Mucosa of rectum (tissue), 2 donors: ENCODE measurements at regions not wholly inside any gene's neighbourhood (a gene's known extent, or its start where the extent isn't known, plus 50 kb on each side); places are given as distances from the start of the nearest gene placed in this dataset.

Experiments
- H3K27ac ChIP-seq, 2 donors: one replicate each; pipeline ENCODE4 v1.7.0; 2013; ENCODE audit warnings: inconsistent platforms in 2 of 2, low read depth in 2 of 2, low read length in 2 of 2
- H3K27me3 ChIP-seq, 2 donors: one replicate each; pipeline ENCODE4 v1.7.0; 2013; ENCODE audit warnings: low read length in 2 of 2; ENCODE audit not compliant: control insufficient read depth in 2 of 2, insufficient read depth in 2 of 2
- H3K36me3 ChIP-seq, 2 donors: one replicate each; pipeline ENCODE4 v1.7.0; 2013; ENCODE audit warnings: low read length in 2 of 2; ENCODE audit not compliant: control insufficient read depth in 2 of 2, insufficient read depth in 2 of 2
- H3K4me1 ChIP-seq, 2 donors: one replicate each; pipeline ENCODE4 v1.7.0; 2013; ENCODE audit warnings: low read length in 2 of 2, mild to moderate bottlenecking in 1 of 2; ENCODE audit not compliant: control insufficient read depth in 2 of 2, insufficient read depth in 2 of 2
- H3K4me3 ChIP-seq, 2 donors: one replicate each; pipeline ENCODE4 v1.7.0; 2013; ENCODE audit warnings: low read length in 2 of 2
- H3K9ac ChIP-seq, 2 donors: one replicate each; pipeline ENCODE4 v1.7.0; 2013; ENCODE audit warnings: low read length in 2 of 2, low read depth in 1 of 2, mild to moderate bottlenecking in 1 of 2
- H3K9me3 ChIP-seq, 2 donors: one replicate each; pipeline ENCODE4 v1.7.0; 2013; ENCODE audit warnings: low read length in 2 of 2; ENCODE audit not compliant: control insufficient read depth in 2 of 2
- donor health status: healthy.
- donor health status: Normal muscosa, but diverticular disease.

- Histone ChIP-seq H3K27ac (no peak overlapping the region), H3K4me3 (no peak overlapping the region), H3K27me3 (no peaks in the 10 kb centered on the region), H3K9me3 (no peaks in the 10 kb centered on the region), H3K9ac (no peak overlapping the region), H3K36me3 (no peaks in the 10 kb centered on the region), H3K4me1 (peaks cover 0 to 2% of the 10 kb centered on the region in 2 donors)
Observed at GRCh38 chr13:105787632-105788031, 747.8 kb downstream of the EFNB2 start.

- Histone ChIP-seq H3K4me3 (no peak overlapping the region), H3K4me1 (peaks cover 0 to 2% of the 10 kb centered on the region in 2 donors), H3K27ac (no peak overlapping the region), H3K9ac (no peak overlapping the region), H3K36me3 (no peaks in the 10 kb centered on the region), H3K27me3 (no peaks in the 10 kb centered on the region), H3K9me3 (no peaks in the 10 kb centered on the region)
Observed at GRCh38 chr13:105785436-105785835, 750.0 kb downstream of the EFNB2 start.

GRCh38 chr13:105783261-105783660 lies 752.2 kb downstream of the EFNB2 start:
- Histone ChIP-seq H3K4me1 (peaks cover 0 to 2% of the 10 kb centered on the region in 2 donors), H3K9ac (no peak overlapping the region), H3K27ac (no peak overlapping the region), H3K36me3 (no peaks in the 10 kb centered on the region), H3K27me3 (no peaks in the 10 kb centered on the region), H3K9me3 (no peaks in the 10 kb centered on the region), H3K4me3 (no peak overlapping the region)

GRCh38 chr13:105778196-105778595 lies 757.3 kb downstream of the EFNB2 start:
- Histone ChIP-seq H3K36me3 (no peaks in the 10 kb centered on the region), H3K4me1 (no peaks in the 10 kb centered on the region), H3K27ac (no peak overlapping the region)

GRCh38 chr13:105774739-105775460 lies 760.6 kb downstream of the EFNB2 start:
- H3K9me3 ChIP-seq: no peaks in the 10 kb centered on the region
- no peaks in the 10 kb centered on the region for H3K36me3 ChIP-seq
- no peak overlapping the region for H3K27ac ChIP-seq
- H3K4me3 ChIP-seq: no peak overlapping the region
- no peaks in the 10 kb centered on the region for H3K4me1 ChIP-seq
- no peak overlapping the region for H3K9ac ChIP-seq
- no peaks in the 10 kb centered on the region for H3K27me3 ChIP-seq

More at GRCh38 chr13:105778196-105778595, 757.3 kb downstream of the EFNB2 start:
- no peak overlapping the region for H3K9ac ChIP-seq
- H3K4me3 ChIP-seq: no peak overlapping the region
- no peaks in the 10 kb centered on the region for H3K9me3 ChIP-seq
- H3K27me3 ChIP-seq: no peaks in the 10 kb centered on the region

GRCh38 chr13:105773863-105774538 lies 761.5 kb downstream of the EFNB2 start:
- no peak overlapping the region for H3K27ac ChIP-seq
- no peaks in the 10 kb centered on the region for H3K4me1 ChIP-seq
- no peak overlapping the region for H3K4me3 ChIP-seq

GRCh38 chr13:105773241-105773640 lies 762.2 kb downstream of the EFNB2 start:
- no peaks in the 10 kb centered on the region for H3K9me3 ChIP-seq
- no peaks in the 10 kb centered on the region for H3K36me3 ChIP-seq
- no peak overlapping the region for H3K27ac ChIP-seq
- no peak overlapping the region for H3K4me3 ChIP-seq
- H3K4me1 ChIP-seq: no peaks in the 10 kb centered on the region
- H3K27me3 ChIP-seq: no peaks in the 10 kb centered on the region
- no peak overlapping the region for H3K9ac ChIP-seq

More at GRCh38 chr13:105773863-105774538, 761.5 kb downstream of the EFNB2 start:
- no peaks in the 10 kb centered on the region for H3K27me3 ChIP-seq
- no peaks in the 10 kb centered on the region for H3K9me3 ChIP-seq
- H3K36me3 ChIP-seq: no peaks in the 10 kb centered on the region
- no peak overlapping the region for H3K9ac ChIP-seq

GRCh38 chr13:105764486-105764885 lies 771.0 kb downstream of the EFNB2 start:
- H3K36me3 ChIP-seq: no peaks in the 10 kb centered on the region
- H3K9me3 ChIP-seq: no peaks in the 10 kb centered on the region
- no peak overlapping the region for H3K9ac ChIP-seq
- H3K27ac ChIP-seq: no peak overlapping the region
- H3K4me1 ChIP-seq: no peaks in the 10 kb centered on the region
- H3K27me3 ChIP-seq: no peaks in the 10 kb centered on the region
- no peak overlapping the region for H3K4me3 ChIP-seq

- H3K27ac ChIP-seq: no peak overlapping the region
- no peaks in the 10 kb centered on the region for H3K27me3 ChIP-seq
- H3K36me3 ChIP-seq: no peaks in the 10 kb centered on the region
- H3K4me1 ChIP-seq: no peaks in the 10 kb centered on the region
- H3K9ac ChIP-seq: no peak overlapping the region
- no peaks in the 10 kb centered on the region for H3K9me3 ChIP-seq
- H3K4me3 ChIP-seq: no peak overlapping the region
Observed at GRCh38 chr13:105763851-105764250, 771.6 kb downstream of the EFNB2 start.

GRCh38 chr13:105762096-105762495 lies 773.4 kb downstream of the EFNB2 start:
- H3K36me3 ChIP-seq: no peaks in the 10 kb centered on the region
- H3K9ac ChIP-seq: no peak overlapping the region
- no peaks in the 10 kb centered on the region for H3K27me3 ChIP-seq
- no peak overlapping the region for H3K27ac ChIP-seq
- no peaks in the 10 kb centered on the region for H3K4me1 ChIP-seq
- H3K4me3 ChIP-seq: no peak overlapping the region
- H3K9me3 ChIP-seq: no peaks in the 10 kb centered on the region
